PC-9 (cell line): ENCODE measurements at regions not wholly inside any gene's neighbourhood (a gene's known extent, or its start where the extent isn't known, plus 50 kb on each side); places are given as distances from the start of the nearest gene placed in this dataset.
A peak's percentile ranks its signal among the peaks of the same experiment; 100 is the strongest.
"Not testable (repeated sequence)": the region's sequence is repeated elsewhere in the genome, so short reads cannot be mapped to it uniquely, and the experiment has no call there.

Experiments
- BruUV-seq: library from RNA; stranded (reverse); fragments of 400-500 nt; replicated peaks from 2 replicates; lab custom pipeline; 2021; lab: Mats Ljungman, UMichigan
- CTCF ChIA-PET: fragments of 300-600 bp; sonication (Branson Sonifier 250); formaldehyde crosslinking; loops from one replicate; lab custom pipeline; 2022; ENCODE audit warnings: antibody characterized with exemption; lab: Charles Lee
- POLR2A ChIA-PET: fragments of 300-600 bp; sonication (Branson Sonifier 250); formaldehyde crosslinking; loops from one replicate; lab custom pipeline; 2022; ENCODE audit warnings: antibody characterized with exemption; ENCODE audit not compliant: unreplicated experiment; lab: Charles Lee
- DNase-seq, 2 experiments: peaks; one replicate each; pipeline versions ENCODE4 v3.0.0 to v3.0.0-alpha.2; 2015 to 2022; ENCODE audit warnings: mixed read lengths in 1 of 2
- H2AFZ ChIP-seq: fragments of 200-600 bp; sonication (generic); 2 replicates; pipeline ENCODE4 v1.8.1; 2017; ENCODE audit warnings: antibody characterized with exemption
- H3F3A ChIP-seq: fragments of 200-600 bp; sonication (generic); 2 replicates; pipeline ENCODE4 v1.8.1; 2017; ENCODE audit warnings: antibody characterized with exemption, mild to moderate bottlenecking, low read depth; ENCODE audit not compliant: insufficient read depth
- H3K27ac ChIP-seq: fragments of 200-600 bp; sonication (generic); 2 replicates; pipeline ENCODE4 v1.6.1; 2016; ENCODE audit warnings: mixed run types
- H3K27me3 ChIP-seq: fragments of 200-600 bp; sonication (generic); 2 replicates; pipeline ENCODE4 v1.6.1; 2016; ENCODE audit warnings: low read depth, mixed run types; ENCODE audit not compliant: insufficient read depth
- H3K36me3 ChIP-seq: fragments of 200-600 bp; sonication (generic); 2 replicates; pipeline ENCODE4 v1.6.1; 2016; ENCODE audit warnings: low read depth, mixed run types
- H3K4me1 ChIP-seq: fragments of 200-600 bp; sonication (generic); replicated peaks from 2 replicates; pipeline ENCODE4 v1.6.1; 2016; ENCODE audit warnings: mixed run types; ENCODE audit not compliant: insufficient read depth
- H3K4me2 ChIP-seq: fragments of 200-600 bp; sonication (generic); 2 replicates; pipeline ENCODE4 v1.6.1; 2017; ENCODE audit warnings: mixed run types
- H3K4me3 ChIP-seq: fragments of 200-600 bp; sonication (generic); 2 replicates; pipeline ENCODE4 v1.6.1; 2016; ENCODE audit warnings: mixed run types
- H3K79me2 ChIP-seq: fragments of 200-600 bp; sonication (generic); 2 replicates; pipeline ENCODE4 v1.6.1; 2017; ENCODE audit warnings: low read depth, mixed run types
- H3K9me2 ChIP-seq: fragments of 200-600 bp; sonication (generic); 2 replicates; pipeline ENCODE4 v1.8.1; 2017; ENCODE audit warnings: mild to moderate bottlenecking; ENCODE audit not compliant: insufficient read depth
- H3K9me3 ChIP-seq: fragments of 200-600 bp; sonication (generic); 2 replicates; pipeline ENCODE4 v1.8.1; 2016; ENCODE audit warnings: low read depth; ENCODE audit not compliant: insufficient read depth
- H4K20me1 ChIP-seq: fragments of 200-600 bp; sonication (generic); 2 replicates; pipeline ENCODE4 v1.8.1; 2017; ENCODE audit not compliant: insufficient read depth
- EZH2 ChIP-seq: fragments of 200-600 bp; sonication (generic); IDR thresholded peaks from 2 replicates; pipeline ENCODE4 v1.8.0; 2017; ENCODE audit warnings: antibody characterized with exemption, low read depth
- intact Hi-C: fragments of 100-400 bp; cut with micrococcal nuclease; formaldehyde crosslinking; loops from one replicate; pipeline ENCODE4 v1.10.0; 2022; ENCODE audit not compliant: unreplicated experiment
- TF ChIP-seq, protein P1 (sequence below): fragments of 200-600 bp; sonication (generic); conservative IDR thresholded peaks from 2 replicates; pipeline ENCODE4 v1.6.1; 2017; ENCODE audit warnings: mixed run types, antibody characterized with exemption, mild to moderate bottlenecking, moderate library complexity

DNA sequence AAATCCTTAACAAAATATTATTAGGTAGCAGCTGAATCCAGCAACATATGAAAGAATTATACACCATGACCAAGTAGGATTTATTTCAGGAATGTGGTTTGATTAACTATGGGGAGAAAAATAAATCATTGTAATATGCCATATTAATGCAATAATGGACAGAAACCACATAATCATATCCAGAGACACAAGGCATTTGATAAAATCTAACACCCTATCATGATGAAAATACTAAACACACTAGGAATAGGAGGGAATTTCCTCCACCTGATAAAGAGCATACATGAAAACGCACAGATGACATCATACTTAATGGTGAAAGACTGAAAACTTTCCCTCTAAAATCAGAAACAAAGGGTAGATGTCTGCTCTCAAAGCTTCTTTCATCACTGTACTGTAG, 238.9 kb downstream of the PHLDA1 start:
- Histone ChIP-seq H3K4me2 (no peak overlapping the region), H3K27ac (no peak overlapping the region)

DNA sequence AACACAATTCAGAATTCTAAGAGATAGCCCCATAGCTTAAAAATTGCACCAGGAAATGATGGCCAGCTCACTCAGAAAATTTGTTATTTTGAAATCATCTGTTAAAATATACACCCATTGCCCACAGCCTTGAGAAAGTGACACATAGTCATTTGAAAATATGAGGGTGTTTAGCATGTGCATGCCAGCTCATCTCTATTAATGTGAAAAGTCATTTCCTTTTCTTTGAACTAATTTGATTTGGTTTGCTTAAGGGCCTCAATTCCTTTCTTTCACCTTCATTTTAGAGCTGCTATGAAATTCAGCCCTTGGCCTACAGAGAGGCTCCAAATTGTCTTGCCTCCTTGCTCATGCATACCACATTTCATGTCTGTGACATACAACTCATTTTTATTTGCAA, 241.4 kb downstream of the PHLDA1 start:
- H3K9me3 ChIP-seq = 0 out of 2 replicates have a peak, but pooled peaks cover 4% of the 10 kb centered on the region
- BruUV-seq = no TSS peak
- peak in 1 of 2 experiments; percentile 35 for DNase-seq
- H3F3A ChIP-seq = peaks cover 14% of the 10 kb centered on the region; the same call in 1 of the 2 replicates
- no peaks in the 10 kb centered on the region for H3K9me2 ChIP-seq
- no peaks in the 10 kb centered on the region for H3K79me2 ChIP-seq
- POLR2A ChIA-PET = no interaction called here
- no peaks in the 10 kb centered on the region for H4K20me1 ChIP-seq
- H3K27me3 ChIP-seq = no peaks in the 10 kb centered on the region
- H3K4me2 ChIP-seq = 0 out of 2 replicates have a peak overlapping the region, but pooled peaks have one; percentile 4
- peak overlapping the region; percentile 40 for H3K27ac ChIP-seq
- intact Hi-C loops = no loop called here
- H2AFZ ChIP-seq = 0 out of 2 replicates have a peak overlapping the region, but pooled peaks have one; percentile 29
- H3K4me1 ChIP-seq = peaks cover 17% of the 10 kb centered on the region
- no peak overlapping the region for H3K4me3 ChIP-seq
- H3K36me3 ChIP-seq = no peaks in the 10 kb centered on the region
- CTCF ChIA-PET = no interaction called here
- TF ChIP-seq, protein P1, sequence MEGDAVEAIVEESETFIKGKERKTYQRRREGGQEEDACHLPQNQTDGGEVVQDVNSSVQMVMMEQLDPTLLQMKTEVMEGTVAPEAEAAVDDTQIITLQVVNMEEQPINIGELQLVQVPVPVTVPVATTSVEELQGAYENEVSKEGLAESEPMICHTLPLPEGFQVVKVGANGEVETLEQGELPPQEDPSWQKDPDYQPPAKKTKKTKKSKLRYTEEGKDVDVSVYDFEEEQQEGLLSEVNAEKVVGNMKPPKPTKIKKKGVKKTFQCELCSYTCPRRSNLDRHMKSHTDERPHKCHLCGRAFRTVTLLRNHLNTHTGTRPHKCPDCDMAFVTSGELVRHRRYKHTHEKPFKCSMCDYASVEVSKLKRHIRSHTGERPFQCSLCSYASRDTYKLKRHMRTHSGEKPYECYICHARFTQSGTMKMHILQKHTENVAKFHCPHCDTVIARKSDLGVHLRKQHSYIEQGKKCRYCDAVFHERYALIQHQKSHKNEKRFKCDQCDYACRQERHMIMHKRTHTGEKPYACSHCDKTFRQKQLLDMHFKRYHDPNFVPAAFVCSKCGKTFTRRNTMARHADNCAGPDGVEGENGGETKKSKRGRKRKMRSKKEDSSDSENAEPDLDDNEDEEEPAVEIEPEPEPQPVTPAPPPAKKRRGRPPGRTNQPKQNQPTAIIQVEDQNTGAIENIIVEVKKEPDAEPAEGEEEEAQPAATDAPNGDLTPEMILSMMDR = no peak
- no peak for TF ChIP-seq EZH2

More for the DNA sequence above, 238.9 kb downstream of the PHLDA1 start:
- no peaks in the 10 kb centered on the region for H3K9me2 ChIP-seq
- H3K27me3 ChIP-seq = no peaks in the 10 kb centered on the region
- intact Hi-C loops = no loop called here
- no peak overlapping the region for H3K4me3 ChIP-seq
- no peaks in the 10 kb centered on the region for H4K20me1 ChIP-seq
- ChIA-PET POLR2A (no interaction called here), CTCF (no interaction called here)
- peaks cover 10% of the 10 kb centered on the region for H3K4me1 ChIP-seq
- TF ChIP-seq, protein P1 = no peak
- no peak for TF ChIP-seq EZH2
- H3K79me2 ChIP-seq = no peaks in the 10 kb centered on the region
- no peaks in the 10 kb centered on the region for H3K36me3 ChIP-seq
- no peak for DNase-seq
- H3K9me3 ChIP-seq = 0 out of 2 replicates have a peak, but pooled peaks cover 4% of the 10 kb centered on the region
- H3F3A ChIP-seq = peaks cover 8% of the 10 kb centered on the region; the same call in 1 of the 2 replicates
- BruUV-seq = no TSS peak
- no peak overlapping the region for H2AFZ ChIP-seq

DNA sequence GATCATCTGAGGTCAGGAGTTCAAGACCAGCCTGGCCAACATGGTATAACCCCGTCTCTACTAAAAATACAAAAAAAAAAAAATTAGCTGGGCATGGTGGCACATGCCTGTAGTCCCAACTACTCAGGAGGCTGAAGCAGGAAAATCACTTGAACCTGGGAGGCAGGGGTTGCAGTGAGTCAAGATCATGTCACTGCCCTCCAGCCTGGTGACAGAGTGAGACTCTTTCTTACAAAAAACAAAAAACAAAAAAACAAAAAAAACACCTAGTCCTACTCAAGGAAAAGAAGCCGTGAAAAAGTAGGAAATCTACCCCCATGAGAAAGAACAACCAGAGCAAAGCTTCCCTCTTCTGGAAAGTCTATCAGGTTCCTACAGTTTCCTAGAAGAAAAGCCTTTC, 244.4 kb downstream of the PHLDA1 start:
- H2AFZ ChIP-seq = not testable (repeated sequence)

More for the DNA sequence above, 244.4 kb downstream of the PHLDA1 start:
- H3K9me2 ChIP-seq, H3K27me3 ChIP-seq, POLR2A ChIA-PET, H3K27ac ChIP-seq, BruUV-seq, H3K4me3 ChIP-seq, H3K4me2 ChIP-seq, DNase-seq, CTCF ChIA-PET, H4K20me1 ChIP-seq, H3K79me2 ChIP-seq, H3K36me3 ChIP-seq: not testable (repeated sequence)
- Histone ChIP-seq H3F3A (peaks cover 26% of the 10 kb centered on the region), H3K9me3 (peaks cover 14% of the 10 kb centered on the region), H3K4me1 (peaks cover 34% of the 10 kb centered on the region)
- intact Hi-C loops = loop anchor here (10.0 kb wide), 2 partner anchors 248 to 262 kb away; partner anchors contain the start of gene PHLDA1
